Neural crest cell (in vitro differentiated cells): ENCODE measurements at regions not wholly inside any gene's neighbourhood (a gene's known extent, or its start where the extent isn't known, plus 50 kb on each side); places are given as distances from the start of the nearest gene placed in this dataset.

Source experiments
- DNase-seq: peaks from one replicate; pipeline ENCODE4 v3.0.0; 2021; ENCODE audit warnings: low read depth, mixed read lengths, low spot score
- H3K27ac Mint-ChIP-seq: one replicate; pipeline ENCODE4 v1.8.0; 2021; ENCODE audit warnings: mild to moderate bottlenecking, mixed read lengths; ENCODE audit not compliant: unreplicated experiment
- H3K27me3 Mint-ChIP-seq: 2 replicates; pipeline ENCODE4 v1.8.0; 2021; ENCODE audit warnings: low read depth, mild to moderate bottlenecking, mixed read lengths
- H3K36me3 Mint-ChIP-seq: 2 replicates; pipeline ENCODE4 v1.8.0; 2021; ENCODE audit warnings: low read depth, mild to moderate bottlenecking, mixed read lengths
- H3K4me1 Mint-ChIP-seq: 2 replicates; pipeline ENCODE4 v1.8.0; 2021; ENCODE audit warnings: mixed read lengths
- H3K4me3 Mint-ChIP-seq: one replicate; pipeline ENCODE4 v1.8.0; 2021; ENCODE audit warnings: mild to moderate bottlenecking, mixed read lengths
- H3K9me3 Mint-ChIP-seq: 2 replicates; pipeline ENCODE4 v1.8.0; 2021; ENCODE audit warnings: mixed read lengths
- CTCF ChIP-seq: fragments of 200-600 bp; sonication (generic); conservative IDR thresholded peaks from 2 replicates; pipeline ENCODE4 v1.5.0; 2021; ENCODE audit warnings: antibody characterized with exemption, mild to moderate bottlenecking

- Mint-ChIP-seq H3K27me3 (no peaks in the 10 kb centered on the region), H3K4me1 (no peaks in the 10 kb centered on the region), H3K4me3 (no peak overlapping the region), H3K27ac (no peak overlapping the region), H3K36me3 (no peaks in the 10 kb centered on the region), H3K9me3 (no peaks in the 10 kb centered on the region)
- no peak for DNase-seq
- no peak for TF ChIP-seq CTCF
Measured at GRCh38 chr4:107129076-107129475, 93.0 kb upstream of the DKK2 start.

- no peak overlapping the region for H3K27ac Mint-ChIP-seq
- no peaks in the 10 kb centered on the region for H3K27me3 Mint-ChIP-seq
- DNase-seq, result no peak
- TF ChIP-seq CTCF, result no peak
- H3K9me3 Mint-ChIP-seq, result no peaks in the 10 kb centered on the region
- H3K4me1 Mint-ChIP-seq, result no peaks in the 10 kb centered on the region
- no peaks in the 10 kb centered on the region for H3K36me3 Mint-ChIP-seq
- H3K4me3 Mint-ChIP-seq, result no peak overlapping the region
Measured at GRCh38 chr4:107128116-107128515, 92.0 kb upstream of the DKK2 start.

GRCh38 chr4:107125496-107125895 lies 89.4 kb upstream of the DKK2 start:
- Mint-ChIP-seq H3K36me3 (no peaks in the 10 kb centered on the region), H3K27me3 (no peaks in the 10 kb centered on the region), H3K9me3 (no peaks in the 10 kb centered on the region), H3K27ac (no peak overlapping the region), H3K4me3 (no peak overlapping the region), H3K4me1 (no peaks in the 10 kb centered on the region)
- DNase-seq, result no peak
- no peak for TF ChIP-seq CTCF

- no peak overlapping the region for H3K4me3 Mint-ChIP-seq
- no peak for TF ChIP-seq CTCF
- no peaks in the 10 kb centered on the region for H3K36me3 Mint-ChIP-seq
Measured at GRCh38 chr4:107122736-107123135, 86.6 kb upstream of the DKK2 start.

GRCh38 chr4:107120661-107121060 lies 84.5 kb upstream of the DKK2 start:
- Mint-ChIP-seq H3K9me3 (peaks cover 2% of the 10 kb centered on the region), H3K36me3 (no peaks in the 10 kb centered on the region), H3K4me3 (no peak overlapping the region), H3K4me1 (no peaks in the 10 kb centered on the region), H3K27ac (no peak overlapping the region), H3K27me3 (no peaks in the 10 kb centered on the region)
- TF ChIP-seq CTCF, result no peak
- DNase-seq, result no peak

More at GRCh38 chr4:107122736-107123135, 86.6 kb upstream of the DKK2 start:
- H3K9me3 Mint-ChIP-seq, result no peaks in the 10 kb centered on the region
- H3K27me3 Mint-ChIP-seq, result no peaks in the 10 kb centered on the region
- no peaks in the 10 kb centered on the region for H3K4me1 Mint-ChIP-seq
- no peak for DNase-seq
- H3K27ac Mint-ChIP-seq, result no peak overlapping the region

GRCh38 chr4:107117726-107118125 lies 81.6 kb upstream of the DKK2 start:
- no peak for TF ChIP-seq CTCF
- DNase-seq, result no peak
- no peaks in the 10 kb centered on the region for H3K4me1 Mint-ChIP-seq
- H3K36me3 Mint-ChIP-seq, result no peaks in the 10 kb centered on the region
- H3K27ac Mint-ChIP-seq, result no peak overlapping the region
- H3K9me3 Mint-ChIP-seq, result peaks cover 4% of the 10 kb centered on the region
- H3K4me3 Mint-ChIP-seq, result no peak overlapping the region
- H3K27me3 Mint-ChIP-seq, result no peaks in the 10 kb centered on the region
